Spleen (tissue), 11 donors: ENCODE measurements at regions not wholly inside any gene's neighbourhood (a gene's known extent, or its start where the extent isn't known, plus 50 kb on each side); places are given as distances from the start of the nearest gene placed in this dataset.

ENCODE experiments used
- DNase-seq: peaks from one replicate; pipeline ENCODE4 v3.0.0-alpha.2; 2020
- H3K27ac ChIP-seq, 8 donors: fragments of 200-600 bp; sonication (generic) in 7 of 8; 1 replicate in 4 of 8; 2 replicates in 4 of 8; pipeline versions ENCODE4 v1.5.0 to v1.8.0; 2016 to 2021; ENCODE audit warnings: inconsistent platforms in 4 of 8, mild to moderate bottlenecking in 4 of 8, moderate library complexity in 1 of 8
- H3K27me3 ChIP-seq, 7 donors: fragments of 200-600 bp; sonication (generic) in 6 of 7; replicated peaks in 1 of 7; 1 replicate in 4 of 7; 2 replicates in 3 of 7; pipeline versions ENCODE4 v1.5.0 to v1.8.0; 2016 to 2021; ENCODE audit warnings: inconsistent platforms in 3 of 7, mild to moderate bottlenecking in 1 of 7
- H3K36me3 ChIP-seq, 6 donors: fragments of 200-600 bp; sonication (generic) in 5 of 6; 1 replicate in 4 of 6; 2 replicates in 2 of 6; pipeline versions ENCODE4 v1.5.0 to v1.8.0; 2016 to 2021; ENCODE audit warnings: inconsistent platforms in 2 of 6
- H3K4me1 ChIP-seq, 6 donors: fragments of 200-600 bp; sonication (generic) in 5 of 6; 1 replicate in 3 of 6; 2 replicates in 3 of 6; pipeline versions ENCODE4 v1.5.0 to v1.8.0; 2016 to 2021; ENCODE audit warnings: inconsistent platforms in 3 of 6
- H3K4me3 ChIP-seq, 8 donors: fragments of 200-600 bp; sonication (generic) in 7 of 8; 1 replicate in 4 of 8; 2 replicates in 4 of 8; pipeline versions ENCODE4 v1.5.0 to v1.8.0; 2016 to 2021; ENCODE audit warnings: inconsistent platforms in 4 of 8, mild to moderate bottlenecking in 4 of 8, moderate library complexity in 2 of 8
- H3K9me3 ChIP-seq, 8 donors: fragments of 200-600 bp; sonication (generic) in 7 of 8; 1 replicate in 4 of 8; 2 replicates in 4 of 8; pipeline versions ENCODE4 v1.5.0 to v1.8.0; 2016 to 2021; ENCODE audit warnings: inconsistent platforms in 4 of 8
- POLR2A ChIP-seq, 3 donors: fragments of 450-650 bp; IDR thresholded peaks; one replicate each; pipeline ENCODE4 v1.5.1; 2017; ENCODE audit warnings: antibody characterized with exemption in 3 of 3, mild to moderate bottlenecking in 1 of 3
- POLR2AphosphoS5 ChIP-seq, 3 donors: sonication (generic); formaldehyde crosslinking; IDR thresholded peaks; one replicate each; pipeline ENCODE4 v1.5.1; 2017; ENCODE audit warnings: antibody characterized with exemption in 3 of 3
- WGBS, 5 donors: extraction: QIAGEN DNeasy Blood & Tissue Kit in 3 of 5; methylation state at CpG; one replicate each; pipeline versions ENCODE4 v1.1.5 to v1.1.7; 2013 to 2018; 5-methylcytosine and 5-hydroxymethylcytosine counted together
- intact Hi-C: fragments of 100-400 bp; cut with DNase I; formaldehyde crosslinking; loops from one replicate; pipeline ENCODE4 v1.15.0; 2023; ENCODE audit warnings: low total_unique reads
- TF ChIP-seq, protein P1 (sequence below), 11 experiments: fragments of 200-600 bp in 7 of 11; fragments of 450-650 bp in 4 of 11; sonication (generic) in 4 of 11; IDR thresholded peaks in 8 of 11; conservative IDR thresholded peaks in 3 of 11; 1 replicate in 7 of 11; 2 replicates in 4 of 11; pipeline versions ENCODE4 v1.4.0 to v1.8.0; 2016 to 2021; ENCODE audit warnings: antibody characterized with exemption in 11 of 11, inconsistent platforms in 4 of 11, mild to moderate bottlenecking in 1 of 11
- donor health status: healthy with polysubstance abuse.
- donor health status: DM: no; HTN: no; CAD: no; lungs with moderate emphysema.
- donor health status: DM: no; HTN: no; CAD: no.
- donor health status: Bipolar disorder and iron deficiency.
- donor health status: healthy.
- donor health status: DM: no; HTN: no; CAD: no.
- donor health status: DM: yes; HTN: yes; CAD: no.

DNA sequence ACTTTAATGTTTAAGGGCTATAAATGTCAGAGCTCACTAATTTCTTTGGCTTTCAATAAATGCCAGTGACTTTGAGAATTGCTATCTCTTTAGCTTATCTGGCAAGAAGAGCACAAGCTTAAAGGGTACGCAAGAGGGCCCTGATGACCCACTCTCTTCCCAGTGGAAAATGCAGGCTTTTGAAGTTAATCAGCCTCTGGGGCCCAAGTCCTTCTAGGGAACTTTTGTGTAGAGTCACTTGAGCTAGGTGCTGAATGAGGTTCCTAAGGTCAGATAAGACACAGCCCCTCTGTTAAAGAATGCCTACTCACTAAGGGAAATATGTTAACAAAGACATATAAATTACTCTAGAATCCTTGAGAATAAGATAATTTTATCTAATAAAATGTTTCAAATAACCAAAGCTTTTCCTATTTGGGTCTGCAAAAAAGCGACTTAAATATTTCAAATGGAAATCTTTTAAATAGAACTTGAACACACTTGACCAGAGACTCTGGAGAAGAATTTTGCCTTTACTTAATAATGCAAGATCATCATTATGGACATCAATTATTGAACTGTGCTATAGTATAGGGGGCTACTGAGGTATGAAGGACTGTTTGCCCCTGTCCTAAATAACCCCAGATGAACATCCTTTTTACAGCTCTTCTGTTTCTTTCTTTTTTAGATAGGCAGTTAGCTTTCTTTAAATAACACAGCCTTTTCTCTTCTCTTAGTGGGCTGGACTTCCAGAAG, 430.1 kb downstream of the GBA3 start:
- Histone ChIP-seq H3K27ac (no peak overlapping the region), H3K27me3 (no peaks in the 10 kb centered on the region), H3K36me3 (no peaks in the 10 kb centered on the region), H3K4me1 (no peaks in the 10 kb centered on the region), H3K9me3 (peaks cover 0 to 4% (median 0%) of the 10 kb centered on the region in 8 donors), H3K4me3 (no peak overlapping the region)
- DNase-seq = no peak
- 74 to 95% (median 91%) methylated on average over 2 of the region's 2 CpGs for WGBS, 5 donors
- intact Hi-C loops = no loop called here
- TF ChIP-seq POLR2A (IDR thresholded peaks at IDR 0.05) (no peak), POLR2AphosphoS5 (IDR thresholded peaks at IDR 0.05) (no peak)
- TF ChIP-seq, protein P1, sequence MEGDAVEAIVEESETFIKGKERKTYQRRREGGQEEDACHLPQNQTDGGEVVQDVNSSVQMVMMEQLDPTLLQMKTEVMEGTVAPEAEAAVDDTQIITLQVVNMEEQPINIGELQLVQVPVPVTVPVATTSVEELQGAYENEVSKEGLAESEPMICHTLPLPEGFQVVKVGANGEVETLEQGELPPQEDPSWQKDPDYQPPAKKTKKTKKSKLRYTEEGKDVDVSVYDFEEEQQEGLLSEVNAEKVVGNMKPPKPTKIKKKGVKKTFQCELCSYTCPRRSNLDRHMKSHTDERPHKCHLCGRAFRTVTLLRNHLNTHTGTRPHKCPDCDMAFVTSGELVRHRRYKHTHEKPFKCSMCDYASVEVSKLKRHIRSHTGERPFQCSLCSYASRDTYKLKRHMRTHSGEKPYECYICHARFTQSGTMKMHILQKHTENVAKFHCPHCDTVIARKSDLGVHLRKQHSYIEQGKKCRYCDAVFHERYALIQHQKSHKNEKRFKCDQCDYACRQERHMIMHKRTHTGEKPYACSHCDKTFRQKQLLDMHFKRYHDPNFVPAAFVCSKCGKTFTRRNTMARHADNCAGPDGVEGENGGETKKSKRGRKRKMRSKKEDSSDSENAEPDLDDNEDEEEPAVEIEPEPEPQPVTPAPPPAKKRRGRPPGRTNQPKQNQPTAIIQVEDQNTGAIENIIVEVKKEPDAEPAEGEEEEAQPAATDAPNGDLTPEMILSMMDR (IDR thresholded peaks at IDR 0.05 in 8 of 11, conservative IDR thresholded peaks at IDR 0.05 in 3 of 11) = no peak

DNA sequence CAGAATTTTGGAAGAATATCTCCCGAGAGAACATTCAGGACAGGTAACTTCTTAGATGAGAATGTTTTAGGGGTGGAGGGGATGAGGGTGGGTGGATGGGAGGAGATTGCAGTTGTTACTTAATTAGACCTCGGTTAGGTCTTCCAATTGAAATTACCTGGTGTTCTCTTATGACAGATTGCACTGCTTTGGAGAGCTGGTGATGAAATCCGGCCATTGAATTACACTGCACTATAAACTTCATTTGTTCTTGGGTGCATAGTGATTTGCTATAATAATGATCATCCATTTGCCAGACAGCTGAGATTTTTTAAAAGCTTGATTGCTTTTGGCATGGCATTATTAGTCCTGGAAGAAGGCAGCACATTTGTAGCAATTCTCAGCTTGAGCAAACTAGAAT, 427.6 kb downstream of the GBA3 start:
- H3K36me3 ChIP-seq = no peaks in the 10 kb centered on the region
- intact Hi-C loops = no loop called here
- 74 to 86% (median 78%) methylated on average over 3 of the region's 3 CpGs for WGBS, 5 donors
- no peak overlapping the region for H3K4me3 ChIP-seq
- peaks cover 0 to 4% (median 0%) of the 10 kb centered on the region in 8 donors for H3K9me3 ChIP-seq
- H3K27me3 ChIP-seq = no peaks in the 10 kb centered on the region
- no peak for TF ChIP-seq POLR2A (IDR thresholded peaks at IDR 0.05)
- TF ChIP-seq, protein P1 (IDR thresholded peaks at IDR 0.05 in 8 of 11, conservative IDR thresholded peaks at IDR 0.05 in 3 of 11) = no peak
- TF ChIP-seq POLR2AphosphoS5 (IDR thresholded peaks at IDR 0.05) = no peak
- DNase-seq = no peak
- H3K4me1 ChIP-seq = no peaks in the 10 kb centered on the region
- no peak overlapping the region for H3K27ac ChIP-seq

DNA sequence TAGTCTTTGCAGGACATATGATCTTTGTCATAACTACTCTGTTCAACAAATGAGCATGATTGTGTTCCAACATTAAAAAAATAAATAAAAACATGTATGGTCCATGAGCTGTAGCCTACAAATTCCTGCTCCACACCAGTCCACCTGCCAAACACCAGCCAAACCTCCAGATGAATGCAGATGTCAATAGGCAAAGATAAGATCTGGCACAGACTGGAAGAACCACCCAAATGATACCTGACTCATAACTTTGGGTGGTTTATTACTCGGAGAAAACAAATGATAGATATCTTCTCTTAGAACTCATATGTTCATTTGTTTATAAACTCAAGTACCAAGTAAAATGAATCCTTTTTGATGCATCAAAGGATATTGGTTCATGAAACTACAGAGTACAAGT, 425.1 kb downstream of the GBA3 start:
- Histone ChIP-seq H3K4me3 (no peak overlapping the region), H3K27ac (no peak overlapping the region), H3K9me3 (no peaks in the 10 kb centered on the region), H3K27me3 (no peaks in the 10 kb centered on the region), H3K36me3 (no peaks in the 10 kb centered on the region), H3K4me1 (no peaks in the 10 kb centered on the region)
- TF ChIP-seq, protein P1 (IDR thresholded peaks at IDR 0.05 in 8 of 11, conservative IDR thresholded peaks at IDR 0.05 in 3 of 11) = no peak
- TF ChIP-seq POLR2AphosphoS5 (IDR thresholded peaks at IDR 0.05) = no peak
- TF ChIP-seq POLR2A (IDR thresholded peaks at IDR 0.05) = no peak
- intact Hi-C loops = no loop called here
- no peak for DNase-seq
- 73 to 93% (median 77%) methylated on average over 1 of the region's 1 CpG for WGBS, 5 donors

DNA sequence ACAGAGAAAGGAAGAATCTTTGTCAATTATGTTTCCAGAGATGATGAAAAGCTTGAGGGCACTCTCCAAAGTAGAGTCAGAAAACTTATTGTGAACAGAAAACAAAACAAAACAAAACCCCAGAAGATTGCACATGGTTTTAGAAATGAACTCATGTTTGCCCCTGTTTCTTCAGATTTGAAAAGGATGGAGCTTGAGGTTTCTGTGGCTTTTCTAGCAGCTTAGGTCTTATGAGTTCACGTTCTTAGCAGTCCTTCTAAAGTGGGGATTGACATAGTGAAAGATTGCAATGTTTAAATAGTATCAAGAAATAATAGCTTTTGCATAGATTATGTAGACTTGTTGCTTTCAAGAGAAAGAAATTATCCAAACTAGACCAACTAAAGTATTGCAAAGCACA, 421.8 kb downstream of the GBA3 start:
- Histone ChIP-seq H3K36me3 (no peaks in the 10 kb centered on the region), H3K27me3 (no peaks in the 10 kb centered on the region), H3K9me3 (no peaks in the 10 kb centered on the region), H3K4me1 (no peaks in the 10 kb centered on the region), H3K4me3 (no peak overlapping the region), H3K27ac (no peak overlapping the region)
- intact Hi-C loops = no loop called here
- no peak for DNase-seq
- TF ChIP-seq, protein P1 (IDR thresholded peaks at IDR 0.05 in 8 of 11, conservative IDR thresholded peaks at IDR 0.05 in 3 of 11) = no peak
- TF ChIP-seq POLR2AphosphoS5 (IDR thresholded peaks at IDR 0.05) = no peak
- TF ChIP-seq POLR2A (IDR thresholded peaks at IDR 0.05) = no peak
- 7 to 29% (median 11%) methylated on average over 1 of the region's 1 CpG for WGBS, 5 donors
